ENCODE measurements at regions not wholly inside any gene's neighbourhood (a gene's known extent, or its start where the extent isn't known, plus 50 kb on each side); places are given as distances from the start of the nearest gene placed in this dataset.

- intact Hi-C loops (cut with DNase I): no loop called here
- TF ChIP-seq CTCF (IDR thresholded peaks at IDR 0.05) (no peak), POLR2A (IDR thresholded peaks at IDR 0.05) (no peak), POLR2AphosphoS5 (IDR thresholded peaks at IDR 0.05; ENCODE audit: insufficient read depth in 1 of 2, low read depth in 1 of 2) (no peak)
- Histone ChIP-seq H3K27me3 (no peaks in the 10 kb centered on the region), H3K9me3 (no peaks in the 10 kb centered on the region), H3K4me1 (no peaks in the 10 kb centered on the region), H3K27ac (no peak overlapping the region), H3K36me3 (no peaks in the 10 kb centered on the region), H3K4me3 (no peak overlapping the region)
- DNase-seq (ENCODE audit: extremely low spot score in 2 of 2): no peak
These were observed 210.1 kb upstream of the MSX2 start for GRCh38 chr5:174514325-174514724.

GRCh38 chr5:174514983-174515394, 209.4 kb upstream of the MSX2 start:
- Histone ChIP-seq H3K27me3 (no peaks in the 10 kb centered on the region), H3K36me3 (no peaks in the 10 kb centered on the region), H3K27ac (no peak overlapping the region), H3K4me3 (no peak overlapping the region), H3K9me3 (no peaks in the 10 kb centered on the region), H3K4me1 (no peaks in the 10 kb centered on the region)
- TF ChIP-seq POLR2A (IDR thresholded peaks at IDR 0.05) (no peak), CTCF (IDR thresholded peaks at IDR 0.05) (no peak), POLR2AphosphoS5 (IDR thresholded peaks at IDR 0.05; ENCODE audit: insufficient read depth in 1 of 2, low read depth in 1 of 2) (no peak)
- no peak for DNase-seq (ENCODE audit: extremely low spot score in 2 of 2)
- intact Hi-C loops (cut with DNase I): no loop called here

- intact Hi-C loops (cut with DNase I): no loop called here
- Histone ChIP-seq H3K4me3 (no peak overlapping the region), H3K27ac (no peak overlapping the region), H3K27me3 (no peaks in the 10 kb centered on the region), H3K36me3 (no peaks in the 10 kb centered on the region), H3K9me3 (no peaks in the 10 kb centered on the region), H3K4me1 (no peaks in the 10 kb centered on the region)
- no peak for TF ChIP-seq CTCF (IDR thresholded peaks at IDR 0.05)
- DNase-seq (ENCODE audit: extremely low spot score in 2 of 2): no peak
These were observed 207.6 kb upstream of the MSX2 start for GRCh38 chr5:174516741-174517140.

GRCh38 chr5:174518512-174518911, 205.9 kb upstream of the MSX2 start:
- Histone ChIP-seq H3K36me3 (no peaks in the 10 kb centered on the region), H3K4me1 (no peaks in the 10 kb centered on the region), H3K9me3 (no peaks in the 10 kb centered on the region), H3K27ac (no peak overlapping the region), H3K4me3 (no peak overlapping the region), H3K27me3 (no peaks in the 10 kb centered on the region)
- intact Hi-C loops (cut with DNase I): no loop called here
- DNase-seq (ENCODE audit: extremely low spot score in 2 of 2): no peak
- TF ChIP-seq POLR2A (IDR thresholded peaks at IDR 0.05) (no peak), POLR2AphosphoS5 (IDR thresholded peaks at IDR 0.05; ENCODE audit: insufficient read depth in 1 of 2, low read depth in 1 of 2) (no peak), CTCF (IDR thresholded peaks at IDR 0.05) (no peak)

- TF ChIP-seq POLR2A (IDR thresholded peaks at IDR 0.05) (no peak), POLR2AphosphoS5 (IDR thresholded peaks at IDR 0.05; ENCODE audit: insufficient read depth in 1 of 2, low read depth in 1 of 2) (no peak), CTCF (IDR thresholded peaks at IDR 0.05) (no peak)
- H3K4me1 ChIP-seq: no peaks in the 10 kb centered on the region
- DNase-seq (ENCODE audit: extremely low spot score in 2 of 2): no peak
- H3K27ac ChIP-seq: no peak overlapping the region
- no peaks in the 10 kb centered on the region for H3K36me3 ChIP-seq
- H3K27me3 ChIP-seq: no peaks in the 10 kb centered on the region
- intact Hi-C loops (cut with DNase I): no loop called here
- H3K9me3 ChIP-seq: no peaks in the 10 kb centered on the region
- H3K4me3 ChIP-seq: no peak overlapping the region
These were observed 203.7 kb upstream of the MSX2 start for GRCh38 chr5:174520420-174521396.
